HAP-1 (cell line): ENCODE measurements at regions not wholly inside any gene's neighbourhood (a gene's known extent, or its start where the extent isn't known, plus 50 kb on each side); places are given as distances from the start of the nearest gene placed in this dataset.
A peak's percentile ranks its signal among the peaks of the same experiment; 100 is the strongest.

ENCODE experiments used
- DNase-seq, 2 experiments: peaks; one replicate each; pipeline ENCODE4 v3.0.0-alpha.2; 2016 to 2020; ENCODE audit warnings: low spot score in 2 of 2
- H3K27me3 ChIP-seq: fragments of 250-450 bp; sonication (Bioruptor Pico); 2 replicates; pipeline ENCODE4 v1.5.1; 2020; ENCODE audit warnings: low read depth, mild to moderate bottlenecking, moderate library complexity
- H3K36me3 ChIP-seq: fragments of 250-450 bp; sonication (Bioruptor Pico); replicated peaks from 2 replicates; pipeline ENCODE4 v1.5.1; 2020; ENCODE audit warnings: mild to moderate bottlenecking
- H3K4me1 ChIP-seq: fragments of 250-450 bp; sonication (Bioruptor Pico); 2 replicates; pipeline ENCODE4 v1.5.1; 2020; ENCODE audit warnings: mild to moderate bottlenecking
- H3K4me3 ChIP-seq: fragments of 250-450 bp; sonication (Bioruptor Pico); 2 replicates; pipeline ENCODE4 v1.5.1; 2020; ENCODE audit warnings: mild to moderate bottlenecking, moderate library complexity
- H3K9me3 ChIP-seq: fragments of 250-450 bp; sonication (Bioruptor Pico); 2 replicates; pipeline ENCODE4 v1.5.1; 2020; ENCODE audit warnings: mild to moderate bottlenecking, moderate library complexity
- in situ Hi-C: fragments of 300-500 bp; cut with MboI; formaldehyde crosslinking; loops from 3 replicates; pipeline ENCODE4 v1.14.3; 2020; ENCODE audit warnings: low sequenced_read_pairs, inconsistent platforms, mixed read lengths

- no peak for DNase-seq
- Histone ChIP-seq H3K4me3 (no peak overlapping the region), H3K4me1 (peaks cover 48% of the 10 kb centered on the region), H3K9me3 (no peaks in the 10 kb centered on the region; the same call in 1 of the 2 replicates), H3K36me3 (no peaks in the 10 kb centered on the region), H3K27me3 (no peaks in the 10 kb centered on the region)
- in situ Hi-C loops, result no loop called here
Measured at GRCh38 chr1:224499204-224499603, 64.6 kb upstream of the WDR26 start.

GRCh38 chr1:224500796-224501195 lies 66.2 kb upstream of the WDR26 start:
- H3K4me3 ChIP-seq, result no peak overlapping the region
- no peaks in the 10 kb centered on the region for H3K36me3 ChIP-seq
- no peaks in the 10 kb centered on the region; the same call in 1 of the 2 replicates for H3K9me3 ChIP-seq
- DNase-seq, result no peak
- H3K4me1 ChIP-seq, result peaks cover 58% of the 10 kb centered on the region
- in situ Hi-C loops, result no loop called here
- H3K27me3 ChIP-seq, result no peaks in the 10 kb centered on the region

GRCh38 chr1:224501836-224502235 lies 67.2 kb upstream of the WDR26 start:
- Histone ChIP-seq H3K36me3 (no peaks in the 10 kb centered on the region), H3K4me1 (peaks cover 66% of the 10 kb centered on the region), H3K4me3 (no peak overlapping the region), H3K9me3 (no peaks in the 10 kb centered on the region; the same call in 1 of the 2 replicates), H3K27me3 (no peaks in the 10 kb centered on the region)
- in situ Hi-C loops, result no loop called here
- DNase-seq, result no peak

- Histone ChIP-seq H3K27me3 (no peaks in the 10 kb centered on the region), H3K9me3 (no peaks in the 10 kb centered on the region; the same call in 1 of the 2 replicates), H3K36me3 (no peaks in the 10 kb centered on the region), H3K4me1 (peaks cover 66% of the 10 kb centered on the region), H3K4me3 (no peak overlapping the region)
- peak; percentile 85 to 96 for DNase-seq
- in situ Hi-C loops, result no loop called here
Measured at GRCh38 chr1:224502459-224503160, 68.0 kb upstream of the WDR26 start.

GRCh38 chr1:224503161-224504118 lies 68.8 kb upstream of the WDR26 start:
- peak; percentile 63 to 83 for DNase-seq
- H3K27me3 ChIP-seq, result no peaks in the 10 kb centered on the region
- no peaks in the 10 kb centered on the region for H3K9me3 ChIP-seq
- no peaks in the 10 kb centered on the region for H3K36me3 ChIP-seq
- peaks cover 59% of the 10 kb centered on the region for H3K4me1 ChIP-seq
- H3K4me3 ChIP-seq, result no peak overlapping the region
- in situ Hi-C loops, result no loop called here

- no peak overlapping the region for H3K4me3 ChIP-seq
- in situ Hi-C loops, result no loop called here
- H3K27me3 ChIP-seq, result no peaks in the 10 kb centered on the region
- H3K9me3 ChIP-seq, result no peaks in the 10 kb centered on the region
- DNase-seq, result no peak
- no peaks in the 10 kb centered on the region for H3K36me3 ChIP-seq
- peaks cover 49% of the 10 kb centered on the region for H3K4me1 ChIP-seq
Measured at GRCh38 chr1:224504297-224505041, 69.9 kb upstream of the WDR26 start.

- Histone ChIP-seq H3K4me1 (peaks cover 48% of the 10 kb centered on the region), H3K9me3 (no peaks in the 10 kb centered on the region), H3K27me3 (no peaks in the 10 kb centered on the region), H3K4me3 (no peak overlapping the region), H3K36me3 (no peaks in the 10 kb centered on the region)
- in situ Hi-C loops, result no loop called here
- DNase-seq, result no peak
Measured at GRCh38 chr1:224505454-224506093, 71.0 kb upstream of the WDR26 start.

- H3K27me3 ChIP-seq, result no peaks in the 10 kb centered on the region
Measured at GRCh38 chr1:224506141-224506814, 71.7 kb upstream of the WDR26 start.

GRCh38 chr1:224507771-224508523 lies 73.3 kb upstream of the WDR26 start:
- H3K9me3 ChIP-seq, result no peaks in the 10 kb centered on the region
- DNase-seq, result no peak
- H3K27me3 ChIP-seq, result no peaks in the 10 kb centered on the region
- H3K4me1 ChIP-seq, result peaks cover 30% of the 10 kb centered on the region
- in situ Hi-C loops, result no loop called here
- H3K36me3 ChIP-seq, result no peaks in the 10 kb centered on the region
- no peak overlapping the region for H3K4me3 ChIP-seq

More at GRCh38 chr1:224506141-224506814, 71.7 kb upstream of the WDR26 start:
- Histone ChIP-seq H3K36me3 (no peaks in the 10 kb centered on the region), H3K9me3 (no peaks in the 10 kb centered on the region), H3K4me1 (peaks cover 42% of the 10 kb centered on the region), H3K4me3 (no peak overlapping the region)
- in situ Hi-C loops, result no loop called here
- peak in 1 of 2 experiments; percentile 67 for DNase-seq

GRCh38 chr1:224509907-224510306 lies 75.3 kb upstream of the WDR26 start:
- Histone ChIP-seq H3K4me3 (no peak overlapping the region), H3K4me1 (peaks cover 16% of the 10 kb centered on the region), H3K9me3 (no peaks in the 10 kb centered on the region), H3K36me3 (no peaks in the 10 kb centered on the region), H3K27me3 (no peaks in the 10 kb centered on the region)
- DNase-seq, result no peak
- in situ Hi-C loops, result loop anchor here (5.0 to 10.0 kb wide), 3 partner anchors 125 to 415 kb away; partner anchors contain the start of gene DNAH14

GRCh38 chr1:224510880-224511645 lies 76.5 kb upstream of the WDR26 start:
- Histone ChIP-seq H3K36me3 (no peaks in the 10 kb centered on the region), H3K9me3 (no peaks in the 10 kb centered on the region), H3K27me3 (no peaks in the 10 kb centered on the region), H3K4me3 (no peak overlapping the region), H3K4me1 (peaks cover 8% of the 10 kb centered on the region)
- DNase-seq, result no peak
- in situ Hi-C loops, result loop anchor here (5.0 to 10.0 kb wide), 3 partner anchors 124 to 414 kb away; partner anchors contain the start of gene DNAH14
